Caco-2 (cell line): ENCODE measurements at regions not wholly inside any gene's neighbourhood (a gene's known extent, or its start where the extent isn't known, plus 50 kb on each side); places are given as distances from the start of the nearest gene placed in this dataset.

Experiments used
- BruUV-seq: library from RNA; stranded (reverse); fragments of 400-500 nt; replicated peaks from 2 replicates; lab custom pipeline; 2021; lab: Mats Ljungman, UMichigan
- CTCF ChIA-PET: fragments of 300-600 bp; sonication (Branson Sonifier 250); formaldehyde crosslinking; loops from one replicate; lab custom pipeline; 2022; ENCODE audit warnings: antibody characterized with exemption; lab: Charles Lee
- POLR2A ChIA-PET: fragments of 300-600 bp; sonication (Branson Sonifier 250); formaldehyde crosslinking; loops from one replicate; lab custom pipeline; 2022; ENCODE audit warnings: antibody characterized with exemption; lab: Charles Lee
- DNase-seq, 2 experiments: peaks; one replicate each; pipeline versions ENCODE4 v3.0.0 to v3.0.0-alpha.2; 2020 to 2022
- H3K27me3 ChIP-seq: replicated peaks from 2 replicates; pipeline ENCODE4 v1.6.0; 2011; ENCODE audit warnings: low read length; ENCODE audit not compliant: control insufficient read depth, insufficient read depth
- H3K36me3 ChIP-seq: 2 replicates; pipeline ENCODE4 v1.5.1; 2011; ENCODE audit warnings: low read length; ENCODE audit not compliant: control insufficient read depth, insufficient read depth
- H3K4me1 ChIP-seq: fragments of 250-450 bp; sonication (Bioruptor Pico); 2 replicates; pipeline ENCODE4 v1.5.1; 2020; ENCODE audit warnings: mild to moderate bottlenecking
- H3K4me3 ChIP-seq: 2 replicates; pipeline ENCODE4 v1.5.1; 2011; ENCODE audit warnings: low read depth, mild to moderate bottlenecking, control low read depth, low read length
- H3K9me3 ChIP-seq: fragments of 250-450 bp; sonication (Bioruptor Pico); 2 replicates; pipeline ENCODE4 v1.5.1; 2020; ENCODE audit warnings: mild to moderate bottlenecking, moderate library complexity
- H3K27ac Mint-ChIP-seq: one replicate; pipeline ENCODE4 v1.8.0; 2022; ENCODE audit warnings: mixed read lengths; ENCODE audit not compliant: unreplicated experiment
- H3K27me3 Mint-ChIP-seq: one replicate; pipeline ENCODE4 v1.8.0; 2022; ENCODE audit warnings: mixed read lengths; ENCODE audit not compliant: insufficient read depth, unreplicated experiment
- H3K36me3 Mint-ChIP-seq: one replicate; pipeline ENCODE4 v1.8.0; 2022; ENCODE audit warnings: mild to moderate bottlenecking, mixed read lengths; ENCODE audit not compliant: insufficient read depth, unreplicated experiment
- H3K4me1 Mint-ChIP-seq: one replicate; pipeline ENCODE4 v1.8.0; 2022; ENCODE audit warnings: low read depth, mixed read lengths; ENCODE audit not compliant: unreplicated experiment
- H3K4me3 Mint-ChIP-seq: one replicate; pipeline ENCODE4 v1.8.0; 2022; ENCODE audit warnings: mild to moderate bottlenecking, moderate library complexity, mixed read lengths; ENCODE audit not compliant: unreplicated experiment
- H3K9me3 Mint-ChIP-seq: one replicate; pipeline ENCODE4 v1.8.0; 2022; ENCODE audit warnings: mixed read lengths; ENCODE audit not compliant: unreplicated experiment
- intact Hi-C: fragments of 100-400 bp; cut with micrococcal nuclease; formaldehyde crosslinking; loops from one replicate; pipeline ENCODE4 v1.10.0; 2022; ENCODE audit not compliant: unreplicated experiment
- TF ChIP-seq, protein P1 (sequence below), 2 experiments: fragments of 200-600 bp in 1 of 2; IDR thresholded peaks; 1 replicate in 1 of 2; 2 replicates in 1 of 2; pipeline versions ENCODE4 v1.5.1 to v1.8.0; 2011 to 2022; ENCODE audit warnings: antibody characterized with exemption in 1 of 2, control low read depth in 1 of 2, inconsistent platforms in 1 of 2, low read depth in 1 of 2, low read length in 1 of 2, mild to moderate bottlenecking in 1 of 2, moderate library complexity in 1 of 2; ENCODE audit not compliant: insufficient read depth in 1 of 2, severe bottlenecking in 1 of 2, unreplicated experiment in 1 of 2

DNA sequence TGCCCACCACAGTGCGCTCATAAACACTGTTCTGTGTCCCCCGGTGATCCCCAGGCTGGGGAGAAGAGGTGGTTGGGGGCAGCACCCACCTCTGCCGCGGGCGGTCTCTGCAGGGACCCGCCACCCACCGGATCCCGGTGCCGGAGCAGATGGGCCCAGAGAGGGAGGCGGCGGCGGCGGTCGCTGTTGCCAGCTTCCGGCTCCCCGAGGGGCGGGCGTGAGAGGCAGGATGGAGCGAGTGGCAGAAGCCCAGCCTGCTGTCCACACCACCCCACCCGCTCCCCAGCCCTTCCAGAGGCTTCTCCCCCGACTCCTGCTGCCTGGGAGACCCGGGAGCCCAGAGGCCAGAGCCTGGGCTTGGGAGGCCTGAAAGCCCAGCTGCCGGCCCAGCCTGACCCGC lies 142.6 kb upstream of the CIBAR2 start:
- Mint-ChIP-seq H3K4me3 (no peak overlapping the region), H3K27me3 (no peaks in the 10 kb centered on the region), H3K9me3 (no peaks in the 10 kb centered on the region), H3K4me1 (no peaks in the 10 kb centered on the region), H3K27ac (no peak overlapping the region), H3K36me3 (no peaks in the 10 kb centered on the region)
- TF ChIP-seq, protein P1, sequence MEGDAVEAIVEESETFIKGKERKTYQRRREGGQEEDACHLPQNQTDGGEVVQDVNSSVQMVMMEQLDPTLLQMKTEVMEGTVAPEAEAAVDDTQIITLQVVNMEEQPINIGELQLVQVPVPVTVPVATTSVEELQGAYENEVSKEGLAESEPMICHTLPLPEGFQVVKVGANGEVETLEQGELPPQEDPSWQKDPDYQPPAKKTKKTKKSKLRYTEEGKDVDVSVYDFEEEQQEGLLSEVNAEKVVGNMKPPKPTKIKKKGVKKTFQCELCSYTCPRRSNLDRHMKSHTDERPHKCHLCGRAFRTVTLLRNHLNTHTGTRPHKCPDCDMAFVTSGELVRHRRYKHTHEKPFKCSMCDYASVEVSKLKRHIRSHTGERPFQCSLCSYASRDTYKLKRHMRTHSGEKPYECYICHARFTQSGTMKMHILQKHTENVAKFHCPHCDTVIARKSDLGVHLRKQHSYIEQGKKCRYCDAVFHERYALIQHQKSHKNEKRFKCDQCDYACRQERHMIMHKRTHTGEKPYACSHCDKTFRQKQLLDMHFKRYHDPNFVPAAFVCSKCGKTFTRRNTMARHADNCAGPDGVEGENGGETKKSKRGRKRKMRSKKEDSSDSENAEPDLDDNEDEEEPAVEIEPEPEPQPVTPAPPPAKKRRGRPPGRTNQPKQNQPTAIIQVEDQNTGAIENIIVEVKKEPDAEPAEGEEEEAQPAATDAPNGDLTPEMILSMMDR (IDR thresholded peaks at IDR 0.05; ENCODE audit: insufficient read depth in 1 of 2, low read depth in 1 of 2, low read length in 1 of 2, severe bottlenecking in 1 of 2, unreplicated experiment in 1 of 2) = no peak
- Histone ChIP-seq H3K27me3 (no peaks in the 10 kb centered on the region), H3K36me3 (no peaks in the 10 kb centered on the region), H3K4me3 (no peak overlapping the region), H3K4me1 (no peaks in the 10 kb centered on the region), H3K9me3 (no peaks in the 10 kb centered on the region)
- intact Hi-C loops = no loop called here
- BruUV-seq = no TSS peak
- DNase-seq = no peak
- CTCF ChIA-PET = interaction anchor here (0.7 to 1.2 kb wide), 2 partner anchors 140 to 504 kb away, joined by 3 read pairs; no protein-coding TSS in a partner anchor
- POLR2A ChIA-PET = no interaction called here

GRCh38 chr16:85255777-85256176 lies 143.5 kb upstream of the CIBAR2 start:
- no peak overlapping the region for H3K27ac Mint-ChIP-seq
- BruUV-seq = no TSS peak
- Histone ChIP-seq H3K27me3 (no peaks in the 10 kb centered on the region), H3K4me3 (no peak overlapping the region), H3K36me3 (no peaks in the 10 kb centered on the region), H3K9me3 (no peaks in the 10 kb centered on the region), H3K4me1 (no peaks in the 10 kb centered on the region)
- ChIA-PET CTCF (interaction anchor here (1.2 kb wide), 1 partner anchor 141 kb away, joined by 3 read pairs; no protein-coding TSS in a partner anchor), POLR2A (no interaction called here)
- intact Hi-C loops = no loop called here
- H3K4me1 Mint-ChIP-seq = no peaks in the 10 kb centered on the region
- H3K27me3 Mint-ChIP-seq = no peaks in the 10 kb centered on the region
- H3K36me3 Mint-ChIP-seq = no peaks in the 10 kb centered on the region
- no peaks in the 10 kb centered on the region for H3K9me3 Mint-ChIP-seq
- DNase-seq = no peak
- H3K4me3 Mint-ChIP-seq = no peak overlapping the region
- TF ChIP-seq, protein P1 (IDR thresholded peaks at IDR 0.05; ENCODE audit: insufficient read depth in 1 of 2, low read depth in 1 of 2, low read length in 1 of 2, severe bottlenecking in 1 of 2, unreplicated experiment in 1 of 2) = no peak

DNA sequence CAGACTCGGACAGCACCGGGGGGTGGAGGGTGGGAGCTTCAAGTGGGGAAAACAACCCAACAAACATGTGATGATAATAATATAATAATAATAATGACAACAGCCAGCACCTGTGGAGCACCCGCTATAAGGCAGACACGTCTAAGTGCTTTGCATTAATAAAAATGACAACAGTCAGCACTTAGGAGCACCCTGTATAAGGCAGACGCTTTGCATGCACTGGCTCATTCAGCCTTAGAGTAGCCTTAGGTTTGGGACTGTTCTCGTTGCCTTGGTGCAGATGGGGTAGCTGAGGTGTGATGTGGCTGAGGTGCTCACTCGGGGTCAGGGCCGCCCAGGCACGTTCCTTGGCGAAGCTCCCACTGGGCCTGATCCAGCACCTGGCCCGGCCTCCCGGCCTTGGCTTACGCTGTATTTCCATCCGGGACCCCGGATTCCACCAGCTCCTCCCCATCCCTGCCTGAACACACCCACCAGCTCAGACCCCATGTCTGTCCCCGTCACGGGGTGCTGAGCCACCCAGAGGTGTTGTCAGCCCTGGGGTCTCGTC lies 144.0 kb upstream of the CIBAR2 start:
- Mint-ChIP-seq H3K4me3 (no peak overlapping the region), H3K27me3 (no peaks in the 10 kb centered on the region), H3K27ac (no peak overlapping the region), H3K4me1 (no peaks in the 10 kb centered on the region), H3K9me3 (no peaks in the 10 kb centered on the region), H3K36me3 (no peaks in the 10 kb centered on the region)
- intact Hi-C loops = no loop called here
- Histone ChIP-seq H3K36me3 (no peaks in the 10 kb centered on the region), H3K4me1 (no peaks in the 10 kb centered on the region), H3K4me3 (no peak overlapping the region), H3K27me3 (no peaks in the 10 kb centered on the region), H3K9me3 (no peaks in the 10 kb centered on the region)
- no peak for DNase-seq
- ChIA-PET POLR2A (no interaction called here), CTCF (interaction anchor here (1.2 kb wide), 1 partner anchor 141 kb away, joined by 3 read pairs; no protein-coding TSS in a partner anchor)
- no TSS peak for BruUV-seq
- TF ChIP-seq, protein P1 (IDR thresholded peaks at IDR 0.05; ENCODE audit: insufficient read depth in 1 of 2, low read depth in 1 of 2, low read length in 1 of 2, severe bottlenecking in 1 of 2, unreplicated experiment in 1 of 2) = no peak
